Lung (tissue), 11 donors: ENCODE measurements at regions not wholly inside any gene's neighbourhood (a gene's known extent, or its start where the extent isn't known, plus 50 kb on each side); places are given as distances from the start of the nearest gene placed in this dataset.

Experiments
- ATAC-seq: fragments of 200-7000 bp; cut with Tn5 transposase; one replicate; pipeline ENCODE4 v1.9.1; 2020; ENCODE audit warnings: moderate number of reproducible peaks; ENCODE audit not compliant: insufficient read depth, low FRiP score
- DNase-seq, 3 donors: peaks; one replicate each; pipeline ENCODE4 v3.0.0-alpha.2; 2013 to 2017
- H3K27ac ChIP-seq, 2 donors: one replicate each; pipeline ENCODE4 v1.5.1; 2013; ENCODE audit warnings: mild to moderate bottlenecking in 2 of 2, moderate library complexity in 2 of 2, control low read depth in 1 of 2, inconsistent platforms in 1 of 2, low read depth in 1 of 2, low read length in 1 of 2
- H3K27me3 ChIP-seq, 3 donors: one replicate each; pipeline ENCODE4 v1.5.1; 2013; ENCODE audit warnings: low read length in 2 of 3; ENCODE audit not compliant: control insufficient read depth in 3 of 3, insufficient read depth in 3 of 3
- H3K36me3 ChIP-seq, 4 donors: one replicate each; pipeline ENCODE4 v1.5.1; 2013; ENCODE audit warnings: low read length in 4 of 4, mild to moderate bottlenecking in 1 of 4, moderate library complexity in 1 of 4; ENCODE audit not compliant: control insufficient read depth in 4 of 4, insufficient read depth in 4 of 4
- H3K4me1 ChIP-seq, 5 donors: one replicate each; pipeline ENCODE4 v1.5.1; 2013; ENCODE audit warnings: low read length in 5 of 5, mild to moderate bottlenecking in 2 of 5, moderate library complexity in 1 of 5; ENCODE audit not compliant: control insufficient read depth in 5 of 5, insufficient read depth in 5 of 5
- H3K4me3 ChIP-seq: one replicate; pipeline ENCODE4 v1.5.1; 2013; ENCODE audit warnings: mild to moderate bottlenecking, control low read depth, moderate library complexity
- H3K9ac ChIP-seq, 2 donors: one replicate each; pipeline ENCODE4 v1.5.1; 2013; ENCODE audit warnings: low read length in 2 of 2, control low read depth in 1 of 2; ENCODE audit not compliant: insufficient read depth in 1 of 2
- H3K9me3 ChIP-seq, 4 donors: one replicate each; pipeline ENCODE4 v1.5.1; 2013; ENCODE audit warnings: low read length in 3 of 4, mild to moderate bottlenecking in 1 of 4, moderate library complexity in 1 of 4; ENCODE audit not compliant: control insufficient read depth in 4 of 4, insufficient read depth in 3 of 4
- WGBS, 2 donors: extraction: QIAGEN DNeasy Blood & Tissue Kit; methylation state at CpG; one replicate each; pipeline ENCODE4 v1.1.7; 2013; 5-methylcytosine and 5-hydroxymethylcytosine counted together
- TF ChIP-seq, protein P1 (sequence below): IDR thresholded peaks from 2 replicates; pipeline ENCODE4 v1.5.1; 2012; ENCODE audit warnings: mild to moderate bottlenecking; ENCODE audit errors: control extremely low read depth, extremely low read depth
- donor health status: control.
- donor health status: control.
- donor health status: Bipolar disorder and iron deficiency.
- donor health status: healthy.
- donor health status: DM: yes; HTN: yes; CAD: no.

- 94 to 95% methylated on average over 9 of the region's 9 CpGs for WGBS, 2 donors
- Histone ChIP-seq H3K27ac (no peak overlapping the region), H3K4me3 (no peak overlapping the region), H3K27me3 (no peaks in the 10 kb centered on the region), H3K36me3 (no peaks in the 10 kb centered on the region), H3K9me3 (no peaks in the 10 kb centered on the region), H3K9ac (no peak overlapping the region), H3K4me1 (peaks cover 0 to 18% (median 9%) of the 10 kb centered on the region in 5 donors)
- no peak for DNase-seq
- TF ChIP-seq, protein P1, sequence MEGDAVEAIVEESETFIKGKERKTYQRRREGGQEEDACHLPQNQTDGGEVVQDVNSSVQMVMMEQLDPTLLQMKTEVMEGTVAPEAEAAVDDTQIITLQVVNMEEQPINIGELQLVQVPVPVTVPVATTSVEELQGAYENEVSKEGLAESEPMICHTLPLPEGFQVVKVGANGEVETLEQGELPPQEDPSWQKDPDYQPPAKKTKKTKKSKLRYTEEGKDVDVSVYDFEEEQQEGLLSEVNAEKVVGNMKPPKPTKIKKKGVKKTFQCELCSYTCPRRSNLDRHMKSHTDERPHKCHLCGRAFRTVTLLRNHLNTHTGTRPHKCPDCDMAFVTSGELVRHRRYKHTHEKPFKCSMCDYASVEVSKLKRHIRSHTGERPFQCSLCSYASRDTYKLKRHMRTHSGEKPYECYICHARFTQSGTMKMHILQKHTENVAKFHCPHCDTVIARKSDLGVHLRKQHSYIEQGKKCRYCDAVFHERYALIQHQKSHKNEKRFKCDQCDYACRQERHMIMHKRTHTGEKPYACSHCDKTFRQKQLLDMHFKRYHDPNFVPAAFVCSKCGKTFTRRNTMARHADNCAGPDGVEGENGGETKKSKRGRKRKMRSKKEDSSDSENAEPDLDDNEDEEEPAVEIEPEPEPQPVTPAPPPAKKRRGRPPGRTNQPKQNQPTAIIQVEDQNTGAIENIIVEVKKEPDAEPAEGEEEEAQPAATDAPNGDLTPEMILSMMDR, result no peak
- ATAC-seq, result no peak
Observed at GRCh38 chr12:92465786-92466295, 236.9 kb upstream of the PLEKHG7 start.

- no peak overlapping the region for H3K4me3 ChIP-seq
- no peaks in the 10 kb centered on the region for H3K36me3 ChIP-seq
- TF ChIP-seq, protein P1, result no peak
- WGBS, 2 donors, result 75 to 79% methylated on average over 3 of the region's 3 CpGs
- H3K4me1 ChIP-seq, result peaks cover 0 to 12% (median 9%) of the 10 kb centered on the region in 5 donors
- DNase-seq, result no peak
- no peak overlapping the region for H3K9ac ChIP-seq
- no peak overlapping the region for H3K27ac ChIP-seq
- no peak for ATAC-seq
- no peaks in the 10 kb centered on the region for H3K27me3 ChIP-seq
- no peaks in the 10 kb centered on the region for H3K9me3 ChIP-seq
Observed at GRCh38 chr12:92464911-92465310, 237.9 kb upstream of the PLEKHG7 start.

DNA sequence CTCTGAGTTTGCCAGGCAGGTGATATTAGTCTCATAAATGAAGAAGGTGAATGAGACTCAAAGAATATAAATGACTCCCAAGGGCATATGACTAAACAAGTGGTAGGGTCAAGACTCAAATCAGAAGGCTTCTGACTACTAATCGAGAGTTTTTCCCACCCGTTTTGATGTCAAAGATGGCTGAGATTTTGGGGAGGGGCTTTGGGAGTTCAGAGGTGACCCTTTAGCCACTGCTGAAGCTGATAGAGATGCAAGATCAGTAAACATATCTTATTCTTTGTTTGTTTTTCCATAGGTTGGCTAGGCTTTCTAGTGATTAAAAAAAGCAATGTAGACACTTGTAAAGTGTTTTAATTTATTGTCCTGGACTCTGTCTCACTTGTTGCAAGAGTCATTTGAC is 239.6 kb upstream of the PLEKHG7 start:
- WGBS, 2 donors, result 89 to 96% methylated on average over 2 of the region's 2 CpGs
- DNase-seq, result no peak
- H3K9me3 ChIP-seq, result no peaks in the 10 kb centered on the region
- no peak overlapping the region for H3K27ac ChIP-seq
- TF ChIP-seq, protein P1, result no peak
- no peak for ATAC-seq
- no peak overlapping the region for H3K9ac ChIP-seq
- H3K4me1 ChIP-seq, result peaks cover 0 to 12% (median 4%) of the 10 kb centered on the region in 5 donors
- H3K36me3 ChIP-seq, result no peaks in the 10 kb centered on the region
- H3K27me3 ChIP-seq, result no peaks in the 10 kb centered on the region
- no peak overlapping the region for H3K4me3 ChIP-seq

DNA sequence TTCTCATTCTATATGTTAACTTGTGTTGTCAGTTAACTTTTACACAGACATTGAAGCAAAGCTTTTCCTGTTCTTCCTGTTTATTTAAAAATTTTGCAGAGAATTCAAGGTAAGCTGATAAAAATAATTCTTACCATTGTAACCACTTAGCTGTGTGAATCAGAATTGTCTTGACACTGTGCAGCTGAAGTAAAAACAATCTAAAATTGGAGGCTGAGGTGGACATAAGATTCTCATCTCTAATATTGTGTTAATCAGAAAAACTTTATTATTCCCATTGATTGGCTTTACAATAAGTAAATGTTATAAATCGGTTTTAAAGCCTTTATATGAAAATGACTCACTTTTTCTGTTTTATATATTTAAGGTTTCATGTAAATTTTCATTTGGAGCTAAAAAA is 240.3 kb upstream of the PLEKHG7 start:
- 90 to 91% methylated on average over 1 of the region's 1 CpG for WGBS, 2 donors
- DNase-seq (no peak), ATAC-seq (no peak)
- TF ChIP-seq, protein P1, result no peak
- Histone ChIP-seq H3K9me3 (no peaks in the 10 kb centered on the region), H3K9ac (no peak overlapping the region), H3K36me3 (no peaks in the 10 kb centered on the region), H3K27ac (no peak overlapping the region), H3K4me3 (no peak overlapping the region), H3K4me1 (peaks cover 0 to 12% (median 4%) of the 10 kb centered on the region in 5 donors), H3K27me3 (no peaks in the 10 kb centered on the region)
